HL-60 (cell line): ENCODE measurements at regions not wholly inside any gene's neighbourhood (a gene's known extent, or its start where the extent isn't known, plus 50 kb on each side); places are given as distances from the start of the nearest gene placed in this dataset.

ENCODE experiments used
- CTCF ChIP-seq: IDR thresholded peaks from one replicate; pipeline ENCODE4 v1.5.1; 2011; ENCODE audit warnings: low read length, control low read depth, inconsistent platforms; ENCODE audit not compliant: insufficient read depth
- GABPA ChIP-seq: IDR thresholded peaks from 2 replicates; pipeline ENCODE4 v1.6.1; 2012; ENCODE audit warnings: low read depth
- POLR2AphosphoS5 ChIP-seq: IDR thresholded peaks from 2 replicates; pipeline ENCODE4 v1.6.1; 2012; ENCODE audit warnings: low read depth
- REST ChIP-seq: IDR thresholded peaks from 2 replicates; pipeline ENCODE4 v1.6.1; 2012; ENCODE audit warnings: low read depth; ENCODE audit not compliant: insufficient replicate concordance
- SPI1 ChIP-seq: IDR thresholded peaks from 2 replicates; pipeline ENCODE4 v1.6.1; 2012; ENCODE audit warnings: low read depth, mild to moderate bottlenecking, borderline replicate concordance

GRCh38 chr2:221034026-221034701 is 537.9 kb downstream of the EPHA4 start:
- no peak for TF ChIP-seq CTCF
- no peak for TF ChIP-seq SPI1
- no peak for TF ChIP-seq POLR2AphosphoS5
- TF ChIP-seq GABPA, result no peak
- TF ChIP-seq REST, result no peak
